HG02763 (cell line): ENCODE measurements at regions not wholly inside any gene's neighbourhood (a gene's known extent, or its start where the extent isn't known, plus 50 kb on each side); places are given as distances from the start of the nearest gene placed in this dataset.
A peak's percentile ranks its signal among the peaks of the same experiment; 100 is the strongest.
"Not testable (repeated sequence)": the region's sequence is repeated elsewhere in the genome, so short reads cannot be mapped to it uniquely, and the experiment has no call there.

Experiments used
- ATAC-seq: cut with Tn5 transposase; IDR thresholded peaks from one replicate; pipeline ENCODE4 v1.9.1; 2021; ENCODE audit warnings: mild to moderate bottlenecking, moderate library complexity; ENCODE audit not compliant: unreplicated experiment

DNA sequence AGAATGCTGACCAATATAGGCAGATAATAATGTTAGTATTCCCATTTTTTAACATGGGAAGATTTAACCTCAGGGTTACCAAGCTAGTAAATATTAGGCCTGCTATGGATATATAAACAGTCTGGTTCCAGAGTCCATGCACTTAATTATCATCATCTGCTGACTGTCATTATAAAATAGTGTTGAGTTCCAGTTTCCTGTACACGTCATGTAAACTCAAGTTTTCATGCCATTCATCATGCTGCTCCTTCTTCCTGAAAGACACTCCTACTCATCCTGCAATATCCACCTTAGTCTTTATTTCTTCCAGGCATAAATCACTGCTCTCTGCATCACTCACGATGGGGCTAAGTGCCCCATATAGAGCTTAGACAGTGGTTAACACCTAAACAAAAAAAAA, 420.8 kb upstream of the SPHKAP start:
- no peak for ATAC-seq

DNA sequence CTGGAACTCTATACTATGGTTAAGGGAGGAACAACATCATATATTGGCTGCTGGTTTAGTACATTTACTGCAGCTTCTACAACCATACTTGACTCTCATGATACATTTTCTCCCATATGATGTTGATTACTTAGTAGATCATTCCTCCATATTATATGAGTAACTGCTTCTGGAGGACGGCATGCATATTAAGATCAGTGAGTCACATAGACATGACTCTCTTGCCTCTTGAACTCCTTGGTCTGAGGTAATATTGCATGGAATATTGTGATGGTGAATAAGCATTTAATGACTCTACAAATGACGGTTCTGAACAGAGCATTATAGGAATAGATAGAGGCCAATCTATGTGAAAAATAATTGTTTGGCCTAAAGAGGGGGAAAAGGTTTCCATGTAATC, 418.8 kb upstream of the SPHKAP start:
- ATAC-seq = no peak

DNA sequence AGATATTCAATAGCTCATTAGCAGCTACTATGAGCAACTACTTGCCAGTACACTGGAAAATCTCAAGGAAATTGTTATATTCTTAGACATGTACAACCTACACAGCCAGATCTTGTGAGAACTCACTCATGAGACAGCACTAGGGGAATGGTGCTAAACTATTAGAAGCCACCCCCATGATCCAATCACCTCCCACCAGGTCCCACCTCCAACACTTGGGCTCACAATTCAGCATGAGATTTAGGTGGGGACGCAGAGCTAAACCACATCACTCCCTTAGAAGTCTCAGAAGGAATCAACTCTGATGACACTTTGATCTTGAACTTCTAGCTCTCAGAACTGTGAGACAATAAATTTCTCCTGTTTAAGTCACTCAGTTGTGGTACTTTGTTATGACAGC, 418.3 kb upstream of the SPHKAP start:
- ATAC-seq = no peak

DNA sequence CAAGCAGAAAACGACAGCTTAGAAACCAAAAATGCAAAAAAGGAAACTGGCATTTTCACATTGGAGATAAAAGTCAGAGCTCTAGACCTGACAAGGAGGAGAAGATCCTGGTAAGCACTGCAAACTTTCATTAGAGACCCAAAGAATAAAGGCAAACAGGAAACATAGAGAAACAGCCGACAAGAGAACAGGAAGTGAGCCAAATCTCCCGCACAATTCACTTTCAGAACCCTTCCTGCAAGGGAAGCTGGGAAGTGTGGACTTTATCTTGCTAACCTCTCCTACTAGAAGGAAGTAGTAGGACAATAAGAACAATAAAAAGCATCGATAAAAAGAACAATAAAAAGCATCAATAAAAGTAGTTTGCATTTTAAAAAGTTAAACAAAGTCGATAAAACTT, 417.8 kb upstream of the SPHKAP start:
- no peak for ATAC-seq

DNA sequence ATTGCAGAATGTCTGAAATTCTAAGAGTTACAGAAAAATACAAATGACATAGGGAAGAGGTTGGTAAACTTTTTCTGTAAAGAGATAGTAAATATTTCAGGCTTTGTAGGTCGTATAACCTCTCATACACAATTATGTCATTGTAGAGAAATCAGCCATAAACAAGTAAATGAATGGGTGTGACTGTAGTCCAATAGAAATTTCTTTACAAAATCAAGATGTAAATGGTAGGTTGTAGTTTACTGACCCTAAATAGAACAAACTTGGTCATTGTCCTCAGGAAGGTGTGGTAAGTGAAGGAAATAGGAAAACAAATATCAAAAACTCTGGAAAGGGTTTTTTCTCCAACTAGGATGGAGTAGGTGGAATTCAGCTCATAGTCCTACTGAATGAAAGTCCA, 415.5 kb upstream of the SPHKAP start:
- no peak for ATAC-seq

DNA sequence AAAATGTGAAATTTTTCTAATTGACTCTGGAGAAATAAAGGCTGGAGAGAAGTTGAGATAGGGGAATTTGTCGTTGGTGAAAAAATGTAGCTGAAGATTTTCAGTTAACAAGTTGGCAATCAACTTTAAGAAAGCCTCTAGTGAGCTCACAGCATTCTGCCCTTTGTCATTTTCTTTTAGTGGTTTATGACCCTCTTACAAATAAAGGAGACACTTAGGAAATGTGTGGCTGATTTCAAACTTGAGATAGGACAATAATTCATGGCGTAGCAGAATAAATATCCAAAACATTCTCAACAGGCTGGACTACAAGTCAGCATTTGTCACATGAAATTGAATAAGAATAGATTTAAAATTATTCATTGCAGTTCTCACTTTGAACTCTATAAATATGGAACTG, 412.5 kb upstream of the SPHKAP start:
- ATAC-seq = no peak

DNA sequence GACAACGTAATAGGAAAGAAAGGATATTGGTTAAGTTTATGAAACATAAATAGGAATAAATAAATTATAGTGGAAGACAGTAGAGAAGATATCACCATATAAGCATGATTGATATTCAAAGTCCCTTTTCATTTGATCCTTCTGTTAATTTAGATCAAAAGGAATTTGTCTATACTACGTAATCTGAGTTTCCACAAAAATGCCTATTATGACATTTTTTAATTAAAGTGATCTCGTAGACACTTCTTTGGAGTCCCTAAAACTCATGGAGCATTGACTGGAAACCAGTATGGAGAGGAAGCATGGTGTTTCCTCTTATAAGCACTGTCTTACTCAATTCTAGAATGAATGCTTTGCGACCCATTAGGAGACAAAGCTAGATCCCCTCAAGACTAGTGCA, 411.4 kb upstream of the SPHKAP start:
- ATAC-seq = no peak

DNA sequence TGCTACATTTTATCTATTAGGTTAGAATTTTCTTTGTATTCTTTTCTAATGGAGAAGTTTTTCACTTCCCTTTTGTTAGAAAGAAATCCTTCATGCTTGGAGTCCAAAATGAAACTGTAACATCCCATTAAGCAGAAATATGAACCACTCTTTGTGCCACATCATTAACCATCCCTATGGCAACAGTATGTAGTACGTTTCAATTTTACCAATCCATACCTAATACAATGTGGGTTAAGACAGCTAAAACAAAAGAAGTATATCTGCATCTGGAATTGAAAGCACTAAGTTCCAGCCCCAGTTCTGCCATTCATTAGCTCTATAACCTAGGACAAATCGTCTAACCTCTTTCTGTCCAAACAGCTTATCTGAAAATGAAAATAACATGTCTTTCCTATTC, 409.2 kb upstream of the SPHKAP start:
- ATAC-seq = peak; percentile 91

DNA sequence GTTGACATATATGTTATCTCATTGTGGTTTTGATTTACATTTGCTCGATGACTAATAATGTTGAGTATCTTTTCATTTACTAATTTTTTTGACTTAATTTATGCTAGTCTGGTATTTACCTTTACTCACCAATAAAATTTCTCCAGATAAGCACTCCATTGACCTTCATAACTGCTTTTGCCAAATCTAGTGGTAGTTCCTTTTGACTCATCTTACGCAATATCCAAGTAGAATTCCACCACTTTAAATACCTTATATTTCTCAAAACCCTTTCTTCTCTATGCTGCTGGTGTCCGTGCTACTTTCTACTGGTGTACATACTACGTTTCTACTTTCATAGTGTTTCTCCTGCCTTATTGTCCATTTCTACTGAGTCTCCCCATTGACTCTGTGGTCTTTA, 407.6 kb upstream of the SPHKAP start:
- ATAC-seq = no peak

DNA sequence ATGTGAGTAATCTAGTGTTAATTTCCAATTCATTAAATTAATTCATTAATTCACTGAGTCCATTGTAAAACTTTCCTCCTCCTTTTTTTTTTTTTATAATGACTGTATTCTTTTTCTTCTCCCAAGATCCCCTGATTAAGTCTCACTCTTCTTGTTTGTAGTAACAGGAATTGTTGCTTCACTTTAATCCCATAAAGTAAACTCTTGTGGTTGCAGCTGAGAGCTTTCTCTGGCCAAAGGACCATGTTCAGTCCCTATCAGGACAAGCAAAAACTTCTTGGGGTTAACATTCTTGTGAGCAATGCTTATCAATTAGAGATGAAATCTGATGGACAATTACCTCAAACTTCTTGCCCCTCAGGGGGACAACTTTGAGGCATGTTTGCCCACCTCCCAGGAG, 400.2 kb upstream of the SPHKAP start:
- ATAC-seq = no peak

DNA sequence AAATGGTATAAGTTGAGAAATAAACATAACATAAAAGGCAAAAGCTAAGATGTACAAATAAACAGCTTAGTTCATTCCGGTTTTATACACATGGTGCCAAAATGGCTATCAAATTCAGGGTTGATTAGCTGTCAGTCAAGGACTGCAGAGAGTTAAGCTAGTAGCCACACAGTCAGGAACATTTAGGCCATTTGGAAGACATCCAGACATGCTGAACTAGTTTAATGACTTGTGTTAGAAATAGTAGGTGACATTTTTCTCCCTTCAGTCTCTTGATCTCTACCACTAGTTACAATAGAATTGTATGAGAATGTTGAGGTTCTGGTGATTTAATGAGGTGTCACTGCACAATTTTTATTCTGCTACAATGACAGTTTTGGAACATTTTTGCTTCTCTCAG, 394.4 kb upstream of the SPHKAP start:
- ATAC-seq = no peak

DNA sequence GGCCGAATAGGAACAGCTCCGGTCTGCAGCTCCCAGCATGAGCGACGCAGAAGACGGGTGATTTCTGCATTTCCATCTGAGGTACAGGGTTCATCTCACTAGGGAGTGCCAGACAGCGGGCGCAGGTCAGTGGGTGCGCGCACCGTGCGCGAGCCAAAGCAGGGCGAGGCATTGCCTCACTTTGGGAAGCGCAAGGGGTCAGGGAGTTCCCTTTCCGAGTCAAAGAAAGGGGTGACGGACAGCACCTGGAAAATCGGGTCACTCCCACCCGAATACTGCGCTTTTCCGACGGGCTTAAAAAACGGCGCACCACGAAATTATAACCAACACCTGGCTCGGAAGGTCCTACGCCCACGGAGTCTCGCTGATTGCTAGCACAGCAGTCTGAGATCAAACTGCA, 386.8 kb upstream of the SPHKAP start:
- ATAC-seq = not testable (repeated sequence)

DNA sequence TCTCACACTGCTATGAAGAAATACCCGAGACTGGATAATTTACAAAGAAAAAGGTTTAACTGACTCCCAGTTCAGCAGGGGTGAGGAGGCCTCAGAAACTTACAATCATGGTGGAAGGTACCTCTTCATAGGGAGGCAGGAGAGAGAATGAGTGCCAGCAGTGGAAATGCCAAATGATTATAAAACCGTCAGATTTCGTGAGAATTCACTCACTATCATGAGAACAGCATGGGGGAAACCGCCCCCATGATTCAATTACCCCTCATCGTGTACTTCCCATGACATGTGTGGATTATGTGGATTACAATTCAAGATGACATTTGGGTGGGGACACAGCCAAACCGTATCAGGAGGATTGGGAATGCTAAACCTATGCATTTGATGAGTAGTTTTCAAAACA, 380.3 kb upstream of the SPHKAP start:
- no peak for ATAC-seq

DNA sequence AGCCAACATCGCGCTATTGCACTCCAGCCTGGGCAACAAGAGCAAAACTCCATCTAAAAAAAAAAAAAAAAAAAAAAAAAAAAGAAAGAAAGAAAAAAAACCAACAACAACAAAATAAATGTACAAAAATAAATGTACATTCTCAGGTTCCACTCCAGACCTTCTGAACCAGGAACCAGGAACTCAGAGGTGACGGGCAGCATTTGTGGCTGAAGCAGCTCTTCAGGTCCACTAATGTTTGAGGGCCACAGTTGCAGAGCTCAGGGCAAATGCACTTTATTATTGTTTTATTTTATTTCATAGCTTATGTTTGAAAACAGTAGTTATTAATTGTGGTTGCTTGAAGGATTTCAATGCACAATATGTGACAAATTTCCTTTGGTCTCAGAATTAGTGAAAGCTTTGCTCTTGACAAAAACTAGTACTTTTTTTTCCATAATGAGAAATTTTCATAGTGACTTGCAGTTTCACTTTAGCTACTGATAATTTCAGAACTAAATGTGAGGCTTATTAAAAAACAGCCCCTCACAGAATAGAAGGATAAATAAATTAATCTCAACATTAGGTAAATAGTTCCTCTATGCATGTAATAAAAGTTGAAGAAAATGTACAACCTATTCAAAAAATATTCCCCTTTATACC, 378.4 kb upstream of the SPHKAP start:
- peak; percentile 80 for ATAC-seq

DNA sequence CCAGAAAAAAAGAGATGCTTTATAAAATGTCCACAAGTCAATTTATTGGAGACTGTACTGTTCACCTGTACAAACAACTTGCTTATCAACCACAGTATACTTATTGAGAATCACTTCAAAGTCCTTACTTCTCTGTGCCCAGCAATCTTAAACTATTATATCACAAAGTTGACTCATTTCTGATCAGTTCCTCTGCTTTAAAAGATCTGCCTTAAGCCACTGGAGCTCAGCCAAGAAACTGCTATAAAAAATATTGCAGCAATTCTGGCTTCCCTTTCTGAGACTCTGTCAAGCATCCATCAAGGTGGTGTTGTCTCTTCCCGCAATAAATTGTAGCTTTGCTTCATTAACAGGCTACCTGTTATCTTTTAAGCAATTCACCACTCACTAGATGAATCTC, 375.2 kb upstream of the SPHKAP start:
- ATAC-seq = no peak

DNA sequence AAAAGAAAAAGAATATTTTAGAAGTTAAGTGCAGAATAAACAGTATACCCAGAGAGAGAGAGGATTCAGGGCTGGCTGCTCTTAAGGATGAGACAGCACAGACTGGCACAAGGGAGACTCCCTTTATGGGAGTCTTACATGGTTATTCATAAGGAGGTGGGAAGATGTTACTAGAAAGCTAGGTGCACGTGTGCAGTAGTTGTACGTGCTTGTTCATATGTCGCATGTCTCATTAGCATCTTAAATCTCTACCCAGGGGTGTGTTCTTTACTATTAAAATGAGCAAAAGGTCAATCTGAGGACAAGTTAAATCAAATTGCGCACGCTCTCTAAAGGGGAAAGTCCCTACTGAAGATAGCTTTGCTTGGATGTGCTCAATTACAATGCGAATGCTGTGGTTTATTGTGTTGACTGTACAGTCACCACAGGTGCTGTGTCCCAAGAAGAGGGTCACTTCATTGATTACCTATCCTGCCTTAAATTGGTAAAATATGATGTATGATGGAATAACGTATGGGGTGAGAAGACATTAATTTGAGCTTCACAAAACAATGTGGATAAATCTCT, 368.0 kb upstream of the SPHKAP start:
- ATAC-seq = no peak

DNA sequence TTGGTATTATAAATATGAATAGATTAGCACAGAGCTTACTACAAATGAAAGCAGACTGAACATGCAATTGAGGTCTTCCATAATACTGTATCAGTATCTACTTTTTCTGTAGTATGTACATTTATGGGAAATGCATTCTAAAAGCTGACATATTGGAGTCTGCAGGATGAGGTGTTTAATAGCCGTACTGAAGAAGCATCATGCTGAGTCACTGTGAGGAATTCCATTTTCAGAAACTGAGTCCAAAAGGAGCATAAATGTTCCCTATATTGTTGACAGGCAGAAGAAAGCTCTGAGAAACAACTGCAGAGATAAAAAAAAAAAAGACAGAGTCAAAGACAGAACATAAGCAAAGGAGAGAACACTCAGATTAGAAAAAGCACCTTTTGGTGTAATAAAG, 366.7 kb upstream of the SPHKAP start:
- no peak for ATAC-seq

DNA sequence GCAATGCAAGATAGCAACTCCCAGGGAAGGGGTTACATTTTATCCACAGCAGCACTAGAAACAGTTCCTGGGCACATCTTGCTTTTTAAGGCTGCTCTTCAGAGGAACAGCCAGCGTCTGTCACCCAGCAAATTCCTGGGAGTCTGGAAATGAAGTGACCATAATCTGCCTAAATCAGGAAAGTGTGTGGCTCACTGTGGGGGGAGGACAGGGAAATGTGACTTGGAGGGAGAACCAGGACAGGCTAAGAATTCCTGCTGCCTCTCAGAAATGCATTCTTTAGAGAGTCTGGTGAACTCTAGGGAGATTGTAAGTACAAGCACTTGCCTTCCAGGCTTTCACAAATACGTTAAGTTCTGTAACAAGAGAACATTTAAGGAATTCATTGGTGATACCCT, 364.3 kb upstream of the SPHKAP start:
- no peak for ATAC-seq

DNA sequence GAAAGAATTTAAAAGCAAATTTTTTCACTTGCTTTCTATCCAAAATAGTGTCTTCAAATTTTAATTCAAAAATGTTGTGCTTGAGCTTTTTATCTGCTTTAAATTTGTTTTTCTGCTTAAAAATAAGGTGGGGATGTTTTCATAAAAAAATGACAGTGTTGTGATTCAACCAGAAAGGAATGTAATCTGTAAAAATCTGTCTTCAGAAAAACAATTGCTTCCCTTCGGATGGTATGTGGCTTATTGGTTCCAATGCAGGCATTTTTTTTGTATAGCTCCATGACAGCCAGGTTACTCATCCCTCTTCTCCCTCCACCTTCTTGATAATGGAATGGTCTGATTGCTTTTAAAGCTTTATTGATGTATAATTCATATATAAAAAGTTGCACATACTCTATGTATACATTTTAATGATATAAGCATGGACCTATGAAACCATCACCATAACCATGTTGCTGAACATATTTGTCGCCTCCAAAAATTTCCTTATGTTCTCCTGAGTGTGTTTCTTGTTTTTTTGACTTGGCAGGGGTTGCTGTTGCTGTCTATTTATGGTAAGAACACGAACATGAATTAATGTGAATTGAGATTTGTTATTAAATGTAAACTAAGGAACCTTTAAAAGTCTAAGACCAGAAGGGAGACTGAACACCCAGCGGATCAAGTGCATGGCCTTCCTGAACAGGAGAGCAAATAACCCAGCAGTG, 363.7 kb upstream of the SPHKAP start:
- no peak for ATAC-seq

DNA sequence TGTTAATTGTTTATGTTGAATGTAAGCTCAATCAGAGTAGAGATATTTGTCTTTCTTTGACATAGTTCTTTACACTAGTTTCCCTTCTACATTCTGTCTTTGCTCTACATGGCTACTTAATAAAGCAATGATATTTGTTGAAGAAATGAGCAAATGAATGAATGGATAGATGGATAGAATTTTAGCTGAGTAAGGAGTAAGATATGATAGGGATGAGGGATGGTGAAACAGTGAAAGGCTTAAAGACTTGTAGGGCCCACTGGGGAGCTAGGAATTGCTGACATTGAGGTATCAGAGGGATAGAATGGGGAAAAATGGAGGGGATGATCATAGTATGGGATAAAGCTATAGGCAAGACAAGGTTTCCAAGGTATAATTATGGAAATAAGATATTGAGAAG, 361.6 kb upstream of the SPHKAP start:
- no peak for ATAC-seq

DNA sequence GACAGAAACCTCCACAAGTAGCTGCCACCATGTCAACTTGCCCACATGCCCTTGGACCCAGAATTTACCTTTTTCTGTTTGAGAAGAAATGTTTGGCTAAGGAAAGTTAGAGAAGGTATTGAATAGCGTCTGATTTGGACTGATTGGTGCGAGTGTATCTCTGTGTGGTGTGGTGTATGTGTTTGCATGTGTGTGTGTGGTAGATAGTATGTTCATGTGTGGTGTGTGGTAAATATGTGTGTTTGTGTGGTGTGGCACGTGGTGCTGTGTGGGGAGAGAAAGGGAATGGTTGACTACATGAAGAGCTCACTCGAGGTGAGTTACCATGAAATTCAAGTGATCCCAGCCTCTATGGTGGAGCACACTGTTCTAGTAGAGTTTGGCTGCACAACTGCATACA, 360.8 kb upstream of the SPHKAP start:
- no peak for ATAC-seq

DNA sequence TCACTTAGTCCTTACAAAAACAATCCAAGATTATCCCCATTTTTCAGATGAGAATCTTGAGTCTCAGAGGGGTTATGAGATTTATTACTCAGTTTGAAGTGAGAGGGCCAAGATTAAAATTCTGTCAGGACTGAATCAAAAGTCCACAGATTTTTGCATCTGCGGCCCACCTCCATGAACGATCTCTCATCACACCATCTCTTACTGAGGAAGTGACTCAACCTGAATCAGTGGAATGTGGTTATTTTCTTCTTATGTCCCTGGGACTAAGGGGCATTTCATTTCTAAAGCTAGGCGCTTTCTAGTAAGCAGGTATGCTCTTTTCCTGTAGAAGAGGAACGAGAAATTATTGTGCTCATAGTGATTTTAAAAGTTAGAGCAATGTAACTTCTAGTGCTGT, 360.3 kb upstream of the SPHKAP start:
- no peak for ATAC-seq

DNA sequence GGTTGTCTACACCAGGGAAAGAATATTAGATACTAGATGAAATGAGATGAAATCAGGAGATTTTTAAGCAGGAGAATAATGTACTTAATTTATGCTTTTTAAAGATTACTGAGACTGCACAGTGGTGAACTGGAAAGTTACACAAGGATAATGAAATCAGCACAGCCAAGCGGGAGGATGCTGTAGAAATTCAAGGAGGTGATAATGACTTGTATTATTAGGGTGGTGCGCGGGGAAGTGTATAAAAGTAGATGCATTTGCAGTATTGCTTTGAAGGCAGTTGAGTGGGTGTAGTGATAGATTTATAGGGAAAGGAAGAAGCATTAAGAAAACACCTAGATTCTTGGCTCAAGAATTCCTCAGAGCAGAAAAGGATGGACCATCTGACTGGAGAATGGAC, 359.5 kb upstream of the SPHKAP start:
- ATAC-seq = no peak
